HS-5 (cell line): ENCODE measurements at regions not wholly inside any gene's neighbourhood (a gene's known extent, or its start where the extent isn't known, plus 50 kb on each side); places are given as distances from the start of the nearest gene placed in this dataset.
"Not testable (repeated sequence)": the region's sequence is repeated elsewhere in the genome, so short reads cannot be mapped to it uniquely, and the experiment has no call there.

Experiments used
- DNase-seq: peaks from one replicate; pipeline ENCODE4 v3.0.0-alpha.2; 2012; ENCODE audit warnings: low read depth

DNA sequence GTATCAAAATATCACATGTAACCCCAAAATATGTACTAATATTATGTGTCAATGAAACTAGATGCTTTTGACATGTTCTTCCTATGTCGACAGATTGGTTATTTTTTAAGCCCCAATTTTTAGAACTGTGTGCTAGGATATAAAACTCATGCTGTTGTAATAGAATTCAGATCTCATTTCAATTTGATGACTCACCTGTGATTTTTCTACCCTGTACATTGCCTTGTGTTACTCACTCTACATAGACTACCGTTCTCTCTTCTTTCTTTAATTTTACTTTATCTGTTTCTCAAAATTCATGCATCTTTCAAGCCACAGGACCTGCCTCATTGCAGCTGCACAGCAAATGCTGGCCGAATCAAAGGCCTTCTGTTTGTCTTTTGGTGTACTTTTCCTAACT, 284.5 kb downstream of the MAT2B start:
- peak; percentile 5 for DNase-seq

GRCh38 chr5:163790497-163790896, 285.1 kb downstream of the MAT2B start:
- DNase-seq, result no peak

DNA sequence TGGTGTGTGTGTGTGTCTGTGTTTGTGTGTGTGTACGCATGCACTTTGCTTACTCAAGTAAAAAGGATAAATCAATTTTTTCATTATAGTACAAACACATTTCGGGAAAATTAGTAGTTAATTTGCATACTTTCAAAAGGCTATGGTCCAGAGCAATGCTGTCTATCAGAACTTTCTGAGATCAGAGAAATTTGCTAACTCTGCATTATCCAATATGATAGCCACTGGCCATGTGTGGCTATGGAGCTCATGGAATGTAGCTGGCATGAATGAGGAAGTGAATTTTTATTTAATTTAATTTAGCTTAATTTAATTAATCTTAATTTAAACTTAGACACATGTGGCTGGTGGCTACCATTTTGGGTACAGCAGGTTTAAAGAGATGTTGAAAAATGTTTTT, 289.6 kb downstream of the MAT2B start:
- DNase-seq, result no peak

GRCh38 chr5:163807781-163808180, 302.4 kb downstream of the MAT2B start:
- DNase-seq, result no peak

GRCh38 chr5:163809473-163809872, 304.1 kb downstream of the MAT2B start:
- no peak for DNase-seq

- no peak for DNase-seq
Observed at GRCh38 chr5:163813900-163814299, 308.5 kb downstream of the MAT2B start.

GRCh38 chr5:163815240-163815791, 309.9 kb downstream of the MAT2B start:
- DNase-seq, result no peak

DNA sequence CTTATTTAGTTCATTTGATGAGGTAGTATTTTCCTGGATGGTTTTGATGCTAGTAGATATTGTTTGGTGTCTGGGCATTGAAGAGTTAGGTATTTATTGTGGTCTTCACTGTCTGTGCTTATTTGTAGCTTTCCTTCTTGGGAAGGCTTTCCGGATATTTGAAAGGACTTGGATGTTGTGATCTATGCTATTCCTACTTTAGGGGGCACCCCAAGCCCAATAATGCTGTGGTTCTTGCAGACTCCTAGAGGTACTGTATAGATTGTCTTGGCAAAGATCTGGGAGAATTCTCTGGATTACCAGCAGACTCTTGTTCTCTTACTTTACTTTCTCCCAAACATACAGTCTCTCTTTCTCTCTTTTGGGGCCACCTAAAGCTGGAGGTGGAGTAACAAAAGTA, 315.7 kb downstream of the MAT2B start:
- DNase-seq, result no peak

DNA sequence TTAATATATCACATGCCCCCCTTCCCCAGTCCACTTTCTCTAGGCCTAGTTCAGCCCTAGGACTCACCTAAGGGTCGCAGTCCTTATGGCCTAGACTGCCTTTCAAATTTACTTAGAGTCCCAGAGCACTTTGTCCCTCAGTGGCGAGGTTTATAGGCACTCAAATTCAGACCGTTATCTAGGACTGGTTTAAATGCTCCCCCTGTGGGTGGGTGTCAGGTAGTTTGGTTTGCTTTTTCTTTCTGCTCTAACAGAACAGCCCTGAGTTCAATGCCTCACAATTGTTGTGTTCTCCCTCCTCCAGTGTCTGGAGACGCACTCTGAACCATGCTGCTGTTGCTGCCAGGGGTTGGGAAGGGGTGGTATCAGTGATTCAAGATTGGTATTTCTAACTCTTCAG, 317.1 kb downstream of the MAT2B start:
- no peak for DNase-seq

- DNase-seq, result no peak
Observed at GRCh38 chr5:163825661-163826060, 320.2 kb downstream of the MAT2B start.

GRCh38 chr5:163826201-163826600, 320.8 kb downstream of the MAT2B start:
- DNase-seq, result no peak

DNA sequence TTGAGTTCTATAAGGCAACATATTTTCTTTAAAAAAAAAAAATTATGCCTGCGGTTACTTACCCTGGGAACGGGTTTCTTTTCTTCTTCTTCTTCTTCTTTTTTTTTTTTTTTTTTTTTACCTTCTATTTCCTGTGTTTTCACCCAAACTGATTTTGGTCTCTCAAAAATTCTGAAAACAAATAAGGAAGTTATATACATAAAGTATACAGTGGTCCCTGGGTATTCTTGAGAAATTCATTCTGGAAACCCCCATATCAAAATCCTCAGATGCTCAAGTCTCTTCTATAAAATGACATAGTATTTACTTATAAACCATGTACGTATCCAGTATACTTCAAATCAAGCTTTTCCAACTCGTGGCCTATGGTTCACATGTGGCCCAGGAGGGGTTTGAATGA, 326.7 kb downstream of the MAT2B start:
- DNase-seq, result no peak

GRCh38 chr5:163838738-163839137, 333.3 kb downstream of the MAT2B start:
- DNase-seq, result no peak

GRCh38 chr5:163846512-163846911, 341.1 kb downstream of the MAT2B start:
- DNase-seq, result peak; percentile 23

- DNase-seq, result no peak
Observed at GRCh38 chr5:163855754-163856153, 350.3 kb downstream of the MAT2B start.

DNA sequence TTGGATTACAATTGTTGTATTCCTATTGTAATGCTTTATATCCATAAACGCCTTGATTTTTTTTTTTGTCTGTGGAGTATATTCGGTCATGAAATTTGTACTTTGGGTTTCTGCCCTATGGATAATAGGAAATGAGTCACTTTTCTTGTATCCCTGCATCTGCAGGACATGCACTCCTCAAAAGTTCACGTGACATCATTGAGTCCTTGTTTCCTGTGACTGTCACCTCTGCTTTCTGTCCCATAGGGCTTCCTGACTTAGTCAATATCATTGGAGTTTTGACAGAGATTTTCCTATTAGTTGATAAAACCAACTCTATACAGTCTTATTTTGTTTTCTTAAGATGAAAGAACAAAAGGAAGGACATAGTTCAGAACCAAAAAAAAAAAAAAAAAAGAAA, 356.3 kb downstream of the MAT2B start:
- DNase-seq, result peak; percentile 19

- no peak for DNase-seq
Observed at GRCh38 chr5:163867324-163867723, 361.9 kb downstream of the MAT2B start.

GRCh38 chr5:163867738-163868137, 362.3 kb downstream of the MAT2B start:
- DNase-seq, result no peak

DNA sequence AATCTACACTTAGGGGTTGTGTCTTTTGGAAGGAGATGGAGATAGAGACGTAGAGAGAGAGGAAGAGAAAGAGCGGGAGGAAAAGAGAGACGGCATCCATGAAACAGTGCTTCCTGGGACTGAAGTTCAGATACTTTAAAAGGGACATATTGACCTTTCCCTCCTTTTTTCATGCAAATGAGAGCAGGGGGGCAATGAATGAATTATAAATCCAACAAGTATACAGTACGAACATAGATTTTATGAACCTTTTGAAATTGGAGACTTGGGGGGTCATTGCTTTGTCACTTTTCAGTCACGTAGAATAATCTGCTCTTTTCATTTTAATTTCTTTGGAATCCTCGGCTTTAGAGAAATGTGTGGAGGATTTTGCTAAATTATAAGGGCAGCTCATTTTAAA, 364.2 kb downstream of the MAT2B start:
- no peak for DNase-seq

DNA sequence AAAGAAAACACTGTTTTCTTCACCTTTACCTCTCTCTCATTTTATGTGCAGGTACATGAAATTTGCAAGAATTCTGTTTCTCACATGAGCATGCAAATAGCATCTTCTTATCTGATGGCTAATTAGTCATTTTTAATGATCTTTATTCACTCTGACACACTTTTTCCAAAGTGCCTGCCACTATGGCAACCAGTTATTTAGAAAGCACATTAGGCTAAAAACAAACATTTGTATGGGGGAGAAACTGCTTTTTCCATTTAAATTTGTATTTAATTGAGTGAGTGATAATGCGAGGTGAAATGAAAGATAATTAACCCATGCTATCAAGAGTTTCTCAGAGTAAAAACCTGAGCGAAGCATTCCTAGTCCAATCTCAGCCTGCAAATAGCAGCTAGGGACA, 365.0 kb downstream of the MAT2B start:
- no peak for DNase-seq

DNA sequence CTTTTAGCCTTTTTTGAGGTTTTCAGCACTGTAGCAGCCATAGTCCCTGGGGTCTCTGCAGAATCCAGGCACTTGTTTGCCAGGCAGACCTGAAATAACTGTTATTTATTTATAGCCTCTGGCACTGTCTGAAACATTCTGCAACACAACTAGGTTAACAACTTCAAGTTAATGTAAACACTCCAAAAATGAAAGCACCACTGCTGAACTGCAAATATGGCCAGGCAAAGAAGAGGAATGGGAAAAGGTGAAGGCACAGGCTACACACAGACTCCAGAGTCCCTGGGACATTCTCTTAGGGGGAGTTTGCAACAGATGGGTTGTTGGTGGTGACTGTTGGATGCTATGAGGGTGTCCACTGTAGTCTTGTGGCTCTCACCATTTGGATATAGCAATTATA, 369.0 kb downstream of the MAT2B start:
- no peak for DNase-seq

DNA sequence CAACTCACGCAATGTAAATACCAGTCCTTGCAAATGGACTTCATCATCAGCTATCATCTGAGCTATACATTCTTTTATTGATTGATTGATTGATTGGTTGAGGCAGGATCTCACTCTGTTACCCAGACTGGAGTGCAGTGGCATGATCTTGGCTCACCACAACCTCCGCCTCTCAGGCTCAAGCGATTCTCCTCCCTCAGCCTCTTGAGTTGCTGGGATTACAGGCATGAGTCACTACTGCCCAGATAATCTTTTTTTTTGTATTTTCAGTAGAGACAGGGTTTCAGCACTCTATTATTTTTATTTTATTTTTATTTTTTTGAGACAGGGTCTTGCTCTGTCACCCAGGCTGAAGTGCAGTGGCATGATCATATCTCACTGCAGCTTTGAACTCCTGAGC, 369.5 kb downstream of the MAT2B start:
- not testable (repeated sequence) for DNase-seq

DNA sequence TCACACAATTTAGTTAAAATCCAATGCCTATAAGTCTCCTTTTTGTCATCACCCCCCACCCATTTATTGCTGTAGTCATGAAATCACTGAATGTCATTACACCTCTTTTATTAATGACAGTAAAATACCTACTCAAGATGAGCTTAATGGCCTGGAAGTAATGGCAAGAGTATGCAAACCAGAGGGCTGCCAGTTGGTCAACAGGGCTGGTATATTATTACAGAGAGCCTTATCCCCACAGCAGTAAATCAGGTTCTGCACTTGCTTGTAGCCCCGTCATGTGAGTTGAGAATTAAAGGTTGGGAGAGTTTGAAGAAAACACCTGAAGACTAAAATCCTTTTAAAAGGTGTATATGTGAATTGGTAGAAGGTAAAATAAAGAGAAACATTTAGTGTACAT, 372.4 kb downstream of the MAT2B start:
- no peak for DNase-seq

GRCh38 chr5:163878490-163878889, 373.1 kb downstream of the MAT2B start:
- no peak for DNase-seq

GRCh38 chr5:163880302-163880701, 374.9 kb downstream of the MAT2B start:
- DNase-seq, result no peak
